IMR-90 (cell line): ENCODE measurements at regions not wholly inside any gene's neighbourhood (a gene's known extent, or its start where the extent isn't known, plus 50 kb on each side); places are given as distances from the start of the nearest gene placed in this dataset.

Experiments
- ATAC-seq: fragments of 200-7000 bp; cut with Tn5 transposase; 2 replicates; pipeline ENCODE4 v1.9.1; 2020; ENCODE audit warnings: low read depth, mild to moderate bottlenecking, moderate library complexity
- BruUV-seq: library from RNA; stranded (reverse); fragments of 400-500 nt; replicated peaks from 2 replicates; lab custom pipeline; 2021; lab: Mats Ljungman, UMichigan
- CTCF ChIA-PET: fragments of 300-600 bp; formaldehyde crosslinking; extraction: SDS; loops from one replicate; lab custom pipeline; 2021; ENCODE audit warnings: antibody characterized with exemption; lab: Yijun Ruan, JAX
- POLR2A ChIA-PET: fragments of 300-600 bp; sonication (Branson Sonifier 250); formaldehyde crosslinking; loops from one replicate; lab custom pipeline; 2022; ENCODE audit warnings: antibody characterized with exemption; ENCODE audit not compliant: unreplicated experiment; lab: Charles Lee
- DNase-seq: peaks from one replicate; pipeline ENCODE4 v3.0.0; 2013
- H2AFZ ChIP-seq: replicated peaks from 2 replicates; pipeline ENCODE3; 2013; ENCODE audit warnings: low read length, mild to moderate bottlenecking; ENCODE audit not compliant: poor library complexity
- H2AK5ac ChIP-seq: 2 replicates; pipeline ENCODE4 v1.6.1; 2013; ENCODE audit warnings: low read depth, low read length, inconsistent platforms
- H2AK9ac ChIP-seq: replicated peaks from 2 replicates; pipeline ENCODE3; 2013; ENCODE audit warnings: mild to moderate bottlenecking, low read depth, low read length, moderate library complexity; ENCODE audit not compliant: poor library complexity
- H2BK120ac ChIP-seq: 2 replicates; pipeline ENCODE4 v1.6.1; 2013; ENCODE audit warnings: low read depth, low read length, inconsistent platforms
- H2BK15ac ChIP-seq: 3 replicates; pipeline ENCODE4 v1.6.1; 2013; ENCODE audit warnings: low read depth, low read length, inconsistent platforms
- H2BK20ac ChIP-seq: 2 replicates; pipeline ENCODE4 v1.6.1; 2013; ENCODE audit warnings: low read depth, mild to moderate bottlenecking, inconsistent platforms, low read length, moderate library complexity
- H2BK5ac ChIP-seq: 2 replicates; pipeline ENCODE4 v1.6.1; 2013; ENCODE audit warnings: mild to moderate bottlenecking, low read depth, low read length, inconsistent platforms; ENCODE audit not compliant: poor library complexity, severe bottlenecking
- H3K14ac ChIP-seq: replicated peaks from 2 replicates; pipeline ENCODE4 v1.6.1; 2013; ENCODE audit warnings: low read depth, low read length, inconsistent platforms
- H3K18ac ChIP-seq: 2 replicates; pipeline ENCODE4 v1.6.1; 2013; ENCODE audit warnings: low read depth, low read length, control low read depth
- H3K23ac ChIP-seq: 2 replicates; pipeline ENCODE4 v1.6.1; 2013; ENCODE audit warnings: low read depth, low read length, inconsistent platforms
- H3K27ac ChIP-seq: 2 replicates; pipeline ENCODE4 v1.5.1; 2013; ENCODE audit warnings: mild to moderate bottlenecking, control low read depth, low read length; ENCODE audit not compliant: insufficient read depth
- H3K27me3 ChIP-seq: 2 replicates; pipeline ENCODE4 v1.6.1; 2013; ENCODE audit warnings: low read length; ENCODE audit not compliant: control insufficient read depth, insufficient read depth
- H3K36me3 ChIP-seq: 2 replicates; pipeline ENCODE4 v1.6.1; 2013; ENCODE audit warnings: low read length, mixed read lengths; ENCODE audit not compliant: control insufficient read depth, insufficient read depth
- H3K4ac ChIP-seq: 2 replicates; pipeline ENCODE4 v1.6.1; 2013; ENCODE audit warnings: low read depth, low read length, inconsistent platforms
- H3K4me1 ChIP-seq: 2 replicates; pipeline ENCODE4 v1.6.1; 2013; ENCODE audit warnings: low read length, mixed read lengths; ENCODE audit not compliant: control insufficient read depth, insufficient read depth
- H3K4me2 ChIP-seq: 2 replicates; pipeline ENCODE4 v1.6.1; 2013; ENCODE audit warnings: low read depth, mild to moderate bottlenecking, control low read depth, low read length, moderate library complexity
- H3K4me3 ChIP-seq: 2 replicates; pipeline ENCODE4 v1.5.1; 2013; ENCODE audit warnings: low read depth, mild to moderate bottlenecking, control low read depth, low read length, moderate library complexity; ENCODE audit not compliant: insufficient read depth
- H3K56ac ChIP-seq: 2 replicates; pipeline ENCODE4 v1.6.1; 2013; ENCODE audit warnings: low read length, inconsistent platforms; ENCODE audit not compliant: insufficient read depth; ENCODE audit errors: extremely low read depth
- H3K79me1 ChIP-seq, 2 experiments: 2 replicates each; pipeline ENCODE4 v1.6.1; 2013; ENCODE audit warnings: low read length in 2 of 2, inconsistent platforms in 1 of 2, low read depth in 1 of 2
- H3K9ac ChIP-seq: 2 replicates; pipeline ENCODE4 v1.6.1; 2013; ENCODE audit warnings: low read depth, low read length, control low read depth
- H3K9me1 ChIP-seq: 2 replicates; pipeline ENCODE4 v1.6.1; 2013; ENCODE audit warnings: low read length, inconsistent platforms; ENCODE audit not compliant: insufficient read depth
- H3K9me3 ChIP-seq: 2 replicates; pipeline ENCODE4 v1.6.1; 2013; ENCODE audit warnings: low read length; ENCODE audit not compliant: control insufficient read depth, insufficient read depth
- H4K20me1 ChIP-seq: 2 replicates; pipeline ENCODE4 v1.6.1; 2013; ENCODE audit warnings: low read length, inconsistent platforms; ENCODE audit not compliant: insufficient read depth
- H4K5ac ChIP-seq: 2 replicates; pipeline ENCODE4 v1.6.1; 2013; ENCODE audit warnings: mild to moderate bottlenecking, low read depth, low read length, control low read depth
- H4K8ac ChIP-seq, 2 experiments: 2 replicates each; pipeline ENCODE4 v1.6.1; 2013; ENCODE audit warnings: low read depth in 2 of 2, low read length in 2 of 2, control low read depth in 1 of 2, inconsistent platforms in 1 of 2
- H4K91ac ChIP-seq: 2 replicates; pipeline ENCODE4 v1.6.1; 2013; ENCODE audit warnings: low read depth, low read length, inconsistent platforms; ENCODE audit not compliant: insufficient read depth
- BHLHE40 ChIP-seq: fragments of 150-350 bp; IDR thresholded peaks from 2 replicates; pipeline ENCODE4 v1.6.1; 2016; ENCODE audit warnings: mild to moderate bottlenecking, low read depth, low read length
- ELK1 ChIP-seq: fragments of 150-350 bp; IDR thresholded peaks from 2 replicates; pipeline ENCODE4 v1.6.1; 2016; ENCODE audit warnings: low read depth, mild to moderate bottlenecking, low read length, moderate library complexity, borderline replicate concordance
- FOS ChIP-seq: fragments of 150-350 bp; IDR thresholded peaks from 2 replicates; pipeline ENCODE4 v1.6.1; 2016; ENCODE audit warnings: low read depth, low read length
- MXI1 ChIP-seq: IDR thresholded peaks from 2 replicates; pipeline ENCODE4 v1.6.1; 2012; ENCODE audit warnings: low read depth, mild to moderate bottlenecking, low read length, moderate library complexity, borderline replicate concordance
- RAD21 ChIP-seq: IDR thresholded peaks from 2 replicates; pipeline ENCODE4 v1.6.1; 2012; ENCODE audit warnings: low read length, improper control_type of control experiment
- RCOR1 ChIP-seq: IDR thresholded peaks from 2 replicates; pipeline ENCODE4 v1.6.1; 2012; ENCODE audit warnings: mild to moderate bottlenecking, low read length, improper control_type of control experiment; ENCODE audit not compliant: insufficient replicate concordance
- WGBS, 2 experiments: methylation state at CpG; one replicate each; pipeline versions ENCODE4 v1.1.5 to v1.1.7; 2013; ENCODE audit warnings: missing lambda C conversion rate in 2 of 2; ENCODE audit not compliant: insufficient read length in 1 of 2; ENCODE audit errors: extremely low coverage in 2 of 2; 5-methylcytosine and 5-hydroxymethylcytosine counted together
- dilution Hi-C: fragments of 300-500 bp; cut with HindIII; formaldehyde crosslinking; loops from one replicate; pipeline ENCODE4 v1.14.3; 2018; ENCODE audit warnings: low sequenced_read_pairs; ENCODE audit not compliant: unreplicated experiment
- in situ Hi-C: fragments of 300-500 bp; cut with MboI; formaldehyde crosslinking; loops from 3 replicates; pipeline ENCODE4 v1.14.3; 2019; ENCODE audit warnings: low sequenced_read_pairs, inconsistent platforms, mixed read lengths
- intact Hi-C: fragments of 100-400 bp; cut with micrococcal nuclease; formaldehyde crosslinking; loops from 2 replicates; pipeline ENCODE4 v1.10.0; 2022
- TF ChIP-seq, protein P1 (sequence below): fragments of 150-350 bp; IDR thresholded peaks from 2 replicates; pipeline ENCODE4 v1.6.1; 2017; ENCODE audit warnings: mild to moderate bottlenecking, antibody characterized with exemption, low read length, low read depth

DNA sequence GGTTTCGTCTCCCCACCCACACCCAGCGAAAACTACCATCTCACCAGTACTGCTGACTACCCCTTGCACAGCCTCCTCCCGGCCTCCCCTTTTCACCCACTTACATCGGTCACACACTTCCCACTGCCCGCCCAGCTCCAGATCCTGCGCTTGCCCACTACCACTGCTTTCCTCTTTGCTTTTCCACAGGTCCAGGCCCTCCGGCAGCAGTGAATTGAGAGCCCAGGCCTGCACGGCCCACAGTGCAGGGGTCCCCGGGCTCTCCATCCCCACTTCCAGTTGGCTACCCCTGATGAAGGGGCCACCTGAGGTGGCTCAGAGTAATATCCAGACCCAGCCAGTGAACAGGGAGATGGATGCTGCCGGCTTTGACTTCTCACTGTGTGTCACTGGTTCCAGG is 120.2 kb upstream of the FSTL4 start:
- no peak overlapping the region for H2BK120ac ChIP-seq
- no peaks in the 10 kb centered on the region for H3K36me3 ChIP-seq
- no peaks in the 10 kb centered on the region for H4K20me1 ChIP-seq
- DNase-seq, result no peak
- no peak for TF ChIP-seq RCOR1
- no peak for TF ChIP-seq MXI1
- TF ChIP-seq, protein P1, sequence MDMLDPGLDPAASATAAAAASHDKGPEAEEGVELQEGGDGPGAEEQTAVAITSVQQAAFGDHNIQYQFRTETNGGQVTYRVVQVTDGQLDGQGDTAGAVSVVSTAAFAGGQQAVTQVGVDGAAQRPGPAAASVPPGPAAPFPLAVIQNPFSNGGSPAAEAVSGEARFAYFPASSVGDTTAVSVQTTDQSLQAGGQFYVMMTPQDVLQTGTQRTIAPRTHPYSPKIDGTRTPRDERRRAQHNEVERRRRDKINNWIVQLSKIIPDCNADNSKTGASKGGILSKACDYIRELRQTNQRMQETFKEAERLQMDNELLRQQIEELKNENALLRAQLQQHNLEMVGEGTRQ, result no peak
- no peak for TF ChIP-seq RAD21
- no peak for TF ChIP-seq BHLHE40
- no peak for TF ChIP-seq FOS
- TF ChIP-seq ELK1, result no peak
- no peak overlapping the region for H2BK5ac ChIP-seq
- no peak overlapping the region for H3K9ac ChIP-seq
- intact Hi-C loops (no loop called here), dilution Hi-C loops (no loop called here), in situ Hi-C loops (no loop called here)
- POLR2A ChIA-PET, result no interaction called here
- no peak overlapping the region for H3K4me3 ChIP-seq
- no peak overlapping the region for H4K91ac ChIP-seq
- no TSS peak for BruUV-seq
- no peak overlapping the region for H3K14ac ChIP-seq
- no peaks in the 10 kb centered on the region for H3K4me1 ChIP-seq
- H2BK15ac ChIP-seq, result no peak overlapping the region
- CTCF ChIA-PET, result no interaction called here
- no peak for ATAC-seq
- no peaks in the 10 kb centered on the region for H3K79me1 ChIP-seq
- H3K56ac ChIP-seq, result no peak overlapping the region
- WGBS, 2 experiments, result 60% methylated on average over 2 of the region's 10 CpGs; no CpG with 5 or more reads in 1 of the 2 experiments
- no peaks in the 10 kb centered on the region for H3K9me3 ChIP-seq
- peaks cover 7% of the 10 kb centered on the region; the same call in 1 of the 2 replicates for H3K9me1 ChIP-seq
- no peak overlapping the region for H3K27ac ChIP-seq
- H3K27me3 ChIP-seq, result 0 out of 2 replicates have a peak, but pooled peaks cover 2% of the 10 kb centered on the region
- no peak overlapping the region for H2AFZ ChIP-seq
- H2AK9ac ChIP-seq, result no peak overlapping the region
- no peak overlapping the region for H4K8ac ChIP-seq
- H4K5ac ChIP-seq, result no peak overlapping the region
- no peak overlapping the region for H3K4ac ChIP-seq
- no peak overlapping the region for H3K18ac ChIP-seq
- no peak overlapping the region for H2AK5ac ChIP-seq
- H3K23ac ChIP-seq, result no peak overlapping the region
- H3K4me2 ChIP-seq, result no peak overlapping the region
- no peak overlapping the region for H2BK20ac ChIP-seq
